Stimulated activated CD4-positive, alpha-beta T cell treated with anti-CD3 and anti-CD28 coated beads, Interleukin-12 subunit alpha, Interleukin-12 subunit beta, amount 100 ng/mL, for 24 hours (primary cell): ENCODE measurements at regions not wholly inside any gene's neighbourhood (a gene's known extent, or its start where the extent isn't known, plus 50 kb on each side); places are given as distances from the start of the nearest gene placed in this dataset.
"Not testable (repeated sequence)": the region's sequence is repeated elsewhere in the genome, so short reads cannot be mapped to it uniquely, and the experiment has no call there.

Experiments
- DNase-seq, 2 experiments: peaks; one replicate each; pipeline ENCODE4 v3.0.0-alpha.2; 2020; ENCODE audit warnings: low read depth in 2 of 2

DNA sequence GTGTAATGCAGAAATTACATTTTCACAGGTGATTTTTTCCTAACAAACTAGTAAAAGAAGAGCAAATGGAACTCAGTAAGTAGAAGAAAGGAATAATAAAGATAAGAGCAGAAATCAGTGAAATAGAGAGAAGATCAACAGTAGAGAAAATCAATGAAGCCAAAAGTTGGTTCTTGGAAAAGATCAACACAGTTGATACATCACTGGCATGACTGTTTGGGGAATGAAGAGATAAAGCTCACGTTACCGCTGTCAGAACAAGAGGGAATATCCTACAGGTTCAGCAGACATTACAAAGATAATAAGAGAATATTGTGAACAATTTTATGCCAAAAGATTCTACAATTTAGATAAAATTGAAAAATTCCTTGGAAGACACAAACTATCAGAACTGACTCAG is 146.4 kb downstream of the ACTR3B start:
- no peak for DNase-seq

DNA sequence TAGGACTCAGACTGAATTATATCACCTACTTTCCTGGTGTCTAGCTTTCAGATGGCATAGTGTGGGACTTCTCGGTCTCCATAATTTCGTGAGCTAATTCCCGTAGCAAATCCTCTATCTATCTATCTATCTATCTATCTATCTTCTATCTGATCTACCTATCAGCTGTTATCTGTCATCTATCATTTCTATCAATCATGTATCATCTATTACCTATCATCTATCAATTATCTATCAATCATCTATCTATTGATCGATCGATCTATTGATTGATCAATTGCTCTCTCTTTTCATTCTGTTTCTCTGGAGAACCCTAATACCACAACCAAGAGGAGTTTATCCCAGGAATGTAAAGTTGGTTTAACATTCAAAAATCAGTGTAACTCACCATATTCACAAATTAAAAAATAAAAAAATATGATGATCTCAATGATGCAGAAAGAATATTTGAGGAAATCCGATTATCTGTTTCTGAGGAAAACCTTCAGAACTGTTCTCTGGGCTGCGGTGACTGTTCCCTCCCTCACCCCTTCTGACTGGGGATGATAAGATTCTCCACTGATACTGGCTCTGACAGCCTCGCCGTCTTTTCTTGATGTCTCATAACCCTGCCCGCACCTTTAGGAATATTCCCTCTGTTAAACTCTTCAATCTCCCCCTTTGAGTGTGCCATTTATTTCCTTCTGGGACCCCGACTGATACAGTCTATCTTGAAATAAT is 147.7 kb downstream of the ACTR3B start:
- no peak for DNase-seq

DNA sequence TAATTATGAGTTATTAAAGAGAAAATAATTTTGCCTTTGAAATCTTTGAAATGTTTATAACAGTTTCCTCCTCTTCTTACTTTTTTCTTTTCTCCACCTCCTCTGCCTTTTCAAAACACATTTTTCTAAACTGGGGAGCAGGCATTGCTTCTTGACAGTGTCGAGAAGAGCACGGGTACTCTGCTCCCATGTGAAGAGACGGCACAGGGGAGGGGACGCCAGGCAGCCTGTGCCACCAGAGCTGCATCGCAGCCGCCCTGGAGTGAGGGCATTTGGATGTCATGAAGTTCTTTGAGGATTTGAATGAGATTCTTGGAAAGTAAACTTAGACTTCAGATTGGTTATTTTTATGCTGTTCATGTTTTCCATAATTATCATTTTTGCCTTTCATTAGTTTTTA is 149.7 kb downstream of the ACTR3B start:
- no peak for DNase-seq

DNA sequence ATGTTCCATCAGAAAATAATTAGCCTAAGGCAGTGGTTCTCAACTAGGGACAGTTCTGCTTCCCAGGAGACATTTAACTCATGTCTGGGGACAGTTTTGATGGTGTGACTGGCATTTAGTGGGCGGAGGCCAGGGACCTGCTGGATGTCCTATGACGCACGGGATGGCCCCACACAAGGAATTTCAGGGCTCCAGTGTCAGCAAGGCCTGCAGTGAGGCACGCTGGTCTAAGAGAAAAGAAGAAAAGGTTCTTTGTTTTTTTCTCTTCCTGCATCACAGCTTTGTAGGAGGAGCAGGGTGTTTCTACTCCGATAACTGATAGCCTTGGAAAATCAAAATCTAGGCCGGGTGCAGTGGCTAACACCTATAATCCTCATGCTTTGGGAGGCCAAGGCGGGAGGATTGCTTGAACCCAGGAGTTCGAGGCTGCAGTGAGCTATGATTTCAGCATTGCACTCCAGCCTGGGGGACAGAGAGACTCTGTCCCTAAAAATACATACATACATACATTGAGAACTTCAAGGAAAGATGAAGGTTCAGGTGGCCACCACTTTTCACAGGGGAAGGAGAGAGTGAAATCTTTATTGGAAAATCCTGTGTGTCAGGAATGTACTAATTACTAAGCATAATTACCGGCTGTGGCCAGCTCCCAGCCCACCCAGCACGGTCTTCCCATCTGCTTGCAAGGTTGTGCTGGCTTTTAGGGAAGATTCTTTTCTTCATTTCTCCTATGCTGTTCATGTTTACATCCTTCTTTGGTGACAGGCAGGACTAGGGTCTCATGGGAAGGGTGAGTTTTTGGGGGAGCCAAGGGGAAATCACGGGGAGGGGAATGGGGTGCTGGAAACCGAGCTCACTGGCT is 150.4 kb downstream of the ACTR3B start:
- DNase-seq: no peak

DNA sequence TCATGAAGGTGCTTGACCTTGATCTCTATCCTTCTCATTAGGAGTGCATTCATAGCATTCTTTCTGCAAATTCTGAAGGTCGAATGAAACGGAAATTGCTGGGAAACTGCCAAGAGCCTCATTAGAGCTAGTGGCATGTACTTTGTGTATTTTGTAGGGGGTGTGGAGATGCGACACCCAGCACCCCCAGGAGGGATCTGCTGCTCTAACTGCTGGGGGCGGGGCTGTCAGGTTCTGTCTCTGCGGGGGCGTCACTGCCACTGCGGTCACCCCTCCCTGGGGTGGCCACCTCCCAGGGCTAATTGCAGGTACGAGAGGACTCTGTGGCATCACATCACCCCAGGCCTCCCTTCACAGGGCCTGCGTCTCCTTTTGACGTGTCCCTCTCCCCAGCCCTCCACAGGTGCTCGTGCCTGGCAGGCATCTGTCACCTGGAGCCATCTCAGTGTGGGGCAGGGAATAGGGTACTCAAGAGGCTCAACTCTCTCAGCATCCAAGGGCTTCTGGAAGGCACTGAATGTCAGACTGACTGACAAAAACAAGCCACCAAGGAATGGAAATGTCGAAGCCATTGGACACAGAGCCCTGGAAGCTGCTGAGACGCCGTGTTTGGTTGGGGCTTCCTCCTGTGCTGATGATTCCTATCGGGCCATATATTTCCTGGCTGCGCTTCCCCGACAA is 151.1 kb downstream of the ACTR3B start:
- DNase-seq: no peak

DNA sequence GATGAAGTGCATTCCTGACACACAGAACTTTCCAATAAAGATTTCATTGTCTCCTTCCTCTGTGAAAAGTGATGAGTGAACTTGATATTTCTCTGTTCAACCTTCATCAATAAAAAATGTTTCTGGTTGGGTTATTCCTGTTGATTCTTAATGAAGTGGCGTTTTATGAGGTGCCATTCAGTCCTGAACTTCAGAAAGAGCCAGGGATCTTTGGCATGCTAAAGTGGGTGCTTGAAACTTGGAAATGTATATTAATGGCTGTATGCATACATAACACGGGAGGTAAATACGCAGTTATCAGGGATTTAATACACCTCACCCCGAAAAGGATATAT is 151.6 kb downstream of the ACTR3B start:
- DNase-seq: no peak

DNA sequence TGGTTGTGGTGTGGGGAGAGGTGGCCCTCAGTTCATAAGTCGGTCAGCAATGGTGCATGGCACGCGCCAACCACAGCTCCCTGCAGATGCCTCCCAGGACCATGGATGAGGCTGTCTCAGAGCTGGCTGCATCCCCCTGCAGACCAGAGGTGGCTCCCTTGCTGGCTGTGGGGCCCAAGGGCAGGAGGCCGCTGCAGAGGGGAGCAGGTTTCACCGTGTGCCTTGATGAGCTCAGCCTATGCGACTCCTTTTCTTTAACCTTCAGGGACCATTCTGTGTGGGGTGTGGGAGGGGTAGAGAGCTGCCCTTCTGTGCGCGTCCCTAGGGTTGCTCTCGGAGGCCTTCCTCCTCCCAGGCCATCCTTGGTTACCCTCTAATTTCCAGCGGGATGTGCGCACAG is 152.4 kb downstream of the ACTR3B start:
- no peak for DNase-seq

DNA sequence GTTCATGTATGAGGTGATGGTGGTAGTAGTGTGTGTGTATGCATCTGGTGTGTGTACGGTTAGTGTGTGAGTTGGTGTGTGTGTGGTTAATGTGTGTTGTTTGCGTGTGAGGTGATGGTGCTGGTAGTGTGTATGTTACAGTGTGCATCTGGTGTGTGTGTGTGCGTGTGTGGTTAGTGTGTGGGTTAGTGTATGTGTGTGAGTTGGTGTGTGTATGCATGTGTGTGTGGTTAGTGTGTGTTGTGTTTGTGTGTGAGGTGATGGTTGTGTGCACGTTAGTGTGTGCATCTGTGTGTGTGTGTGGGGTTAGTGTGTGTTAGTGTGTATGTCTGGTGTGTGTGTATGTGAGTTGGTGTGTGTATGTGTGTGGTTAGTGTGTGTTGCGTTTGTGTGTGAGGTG is 153.0 kb downstream of the ACTR3B start:
- DNase-seq: no peak

DNA sequence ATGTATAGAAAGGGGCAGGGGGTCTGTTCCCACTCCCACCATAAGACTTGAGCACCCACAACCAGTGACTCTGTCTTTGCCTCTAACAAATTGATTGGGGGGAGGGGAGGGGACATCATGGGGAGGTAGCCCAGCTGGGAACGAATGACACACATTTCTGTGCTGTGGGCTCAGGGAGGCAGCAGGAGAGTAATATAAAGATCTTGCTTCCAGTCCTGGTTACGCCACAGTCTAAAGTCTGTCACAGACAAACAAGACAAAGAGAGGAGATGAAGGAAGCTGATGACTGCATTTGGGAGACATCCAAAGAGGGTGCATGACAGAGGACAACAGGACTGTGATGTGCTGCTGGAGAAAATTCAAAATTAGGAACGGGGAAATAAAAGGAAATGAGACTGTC is 153.9 kb downstream of the ACTR3B start:
- no peak for DNase-seq

DNA sequence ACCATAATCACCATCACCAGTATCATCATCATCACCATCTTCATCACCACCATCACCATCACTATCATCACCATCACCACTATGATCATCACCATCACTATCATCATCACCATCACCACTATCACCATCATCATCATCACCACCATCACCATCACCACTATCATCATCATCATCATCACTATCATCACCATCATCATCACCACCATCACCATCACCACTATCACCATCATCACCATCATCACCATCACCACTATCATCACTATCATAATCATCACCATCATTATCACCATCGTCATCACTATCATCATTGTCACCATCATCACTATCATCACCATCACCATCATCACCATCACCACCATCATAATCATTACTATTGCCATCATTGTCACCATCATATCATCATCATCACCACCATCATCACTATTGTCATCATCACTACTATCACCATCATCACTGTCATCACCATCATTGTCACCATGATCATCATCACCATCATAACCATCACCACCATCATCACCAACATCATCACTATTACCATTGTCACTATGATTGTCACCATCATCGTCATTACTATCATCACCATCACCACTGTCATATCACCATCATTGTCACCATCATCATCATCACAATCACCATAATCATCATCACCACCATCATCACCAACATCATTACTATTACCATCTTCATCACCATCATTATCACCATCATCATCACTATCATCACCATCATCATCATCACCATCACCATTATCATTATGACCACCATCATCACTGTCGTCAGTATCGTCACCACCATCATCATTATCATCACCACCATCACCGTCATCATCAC is 154.7 kb downstream of the ACTR3B start:
- DNase-seq: no peak

DNA sequence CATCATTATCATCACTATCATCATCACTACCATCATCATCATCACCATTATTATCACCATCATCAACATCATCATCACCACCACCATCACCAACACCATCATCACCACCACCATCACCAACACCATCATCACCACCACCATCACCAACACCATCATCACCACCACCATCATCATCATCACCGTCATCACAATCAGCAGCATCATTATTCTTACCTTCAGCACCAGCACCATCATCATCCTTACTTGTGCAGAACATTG is 155.2 kb downstream of the ACTR3B start:
- DNase-seq: not testable (repeated sequence)

DNA sequence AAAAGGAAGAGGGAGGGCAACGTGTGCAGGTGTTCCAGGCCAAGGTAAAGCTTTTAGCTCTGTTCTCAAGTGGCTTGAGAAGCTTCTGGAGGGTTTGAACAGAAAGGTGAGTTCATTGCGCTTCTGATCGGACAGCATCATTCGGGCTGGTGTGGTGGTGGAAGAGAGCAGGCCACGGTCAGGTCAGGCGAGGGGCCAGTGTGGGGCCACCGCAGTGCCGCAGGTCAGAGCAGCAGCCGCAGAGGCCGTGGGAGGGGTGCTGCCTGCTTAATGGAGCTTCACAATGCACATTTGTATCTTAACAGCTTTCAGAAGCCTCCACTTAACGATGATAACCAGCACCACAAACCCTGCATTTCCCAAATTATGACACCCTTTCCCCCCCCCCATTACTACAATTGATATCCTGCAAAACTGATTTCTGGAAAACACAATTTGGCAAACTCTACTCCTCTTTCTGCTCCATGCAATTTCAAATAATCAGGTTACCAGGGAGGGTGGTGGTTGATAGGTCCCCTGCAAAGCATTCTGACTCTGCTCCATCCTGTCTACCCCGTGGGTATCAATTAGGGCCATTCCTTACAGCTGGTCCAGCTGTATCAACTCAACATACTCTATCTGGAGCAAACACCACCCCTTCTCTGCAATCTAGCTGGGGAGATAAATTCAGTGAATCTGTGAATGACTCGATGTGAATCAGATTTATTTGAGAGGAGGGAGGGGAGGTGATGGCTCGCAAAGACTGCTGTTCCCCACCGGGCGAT is 162.9 kb downstream of the ACTR3B start:
- DNase-seq: no peak

DNA sequence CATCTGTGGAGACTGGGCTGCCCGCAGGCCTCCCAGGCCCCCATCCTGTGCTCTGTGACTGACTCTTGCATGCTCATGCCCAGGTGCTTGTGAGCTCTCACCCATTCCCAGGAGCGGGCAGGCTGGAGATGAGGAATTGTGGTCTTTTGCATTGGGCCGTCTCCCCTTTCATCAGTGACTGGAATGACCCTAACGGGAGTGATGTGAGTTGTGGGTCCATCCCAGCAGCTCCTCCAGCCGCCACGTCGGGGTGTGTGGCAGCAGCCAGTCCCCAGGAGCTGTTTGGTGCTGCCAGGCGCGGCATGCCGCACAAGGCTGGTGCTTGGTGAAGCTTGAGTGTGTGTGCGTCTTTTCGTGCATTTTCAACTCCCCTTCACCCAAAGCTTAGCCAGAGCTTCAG is 164.2 kb downstream of the ACTR3B start:
- no peak for DNase-seq

DNA sequence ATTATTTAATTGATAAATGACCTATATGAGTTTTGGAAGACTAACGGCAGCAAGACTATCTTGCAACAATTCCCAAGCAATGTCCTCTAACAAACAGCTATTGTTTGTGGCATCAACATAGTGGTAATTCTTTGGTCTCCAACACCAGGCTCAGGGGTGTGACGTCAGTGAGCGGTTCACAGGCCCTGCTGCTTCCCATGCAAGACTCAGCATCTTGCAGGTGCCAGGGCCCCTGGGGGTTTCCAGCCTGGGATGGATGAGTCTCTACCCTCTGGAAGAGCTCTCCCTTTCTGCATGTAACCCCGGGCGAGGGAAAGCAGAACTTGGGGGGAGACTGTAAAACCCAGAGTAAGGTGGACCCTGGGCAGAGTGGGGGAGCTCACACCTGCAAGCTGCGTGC is 164.7 kb downstream of the ACTR3B start:
- no peak for DNase-seq

DNA sequence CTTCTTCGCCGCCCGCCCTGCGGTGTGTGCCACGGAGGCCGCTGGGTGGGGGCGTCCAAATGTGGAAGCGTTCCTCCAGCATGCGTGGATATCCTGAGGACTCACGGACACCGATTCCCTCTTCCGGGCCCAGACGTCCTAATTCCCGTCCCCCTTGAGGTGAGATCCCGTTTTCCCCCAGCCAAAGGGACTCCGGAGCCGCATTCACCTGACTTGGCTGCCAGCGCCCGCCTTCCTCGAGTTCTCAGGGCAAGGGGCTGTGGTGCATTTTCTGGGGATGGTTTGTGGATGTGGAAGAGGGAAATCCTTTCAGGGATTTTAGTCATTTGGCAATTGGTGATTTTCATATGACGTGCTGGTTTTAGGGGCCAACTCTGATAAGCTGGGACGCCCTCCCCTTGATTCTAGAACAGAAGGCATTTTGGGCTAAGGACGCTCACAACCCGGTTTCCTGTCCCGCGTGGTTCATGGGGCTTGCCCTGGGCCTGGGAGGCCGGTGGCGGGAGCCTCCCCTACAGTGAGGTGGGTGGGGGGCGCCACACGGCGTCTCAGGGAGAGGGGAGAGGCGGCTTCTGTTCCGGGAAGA is 165.4 kb downstream of the ACTR3B start:
- DNase-seq: no peak

DNA sequence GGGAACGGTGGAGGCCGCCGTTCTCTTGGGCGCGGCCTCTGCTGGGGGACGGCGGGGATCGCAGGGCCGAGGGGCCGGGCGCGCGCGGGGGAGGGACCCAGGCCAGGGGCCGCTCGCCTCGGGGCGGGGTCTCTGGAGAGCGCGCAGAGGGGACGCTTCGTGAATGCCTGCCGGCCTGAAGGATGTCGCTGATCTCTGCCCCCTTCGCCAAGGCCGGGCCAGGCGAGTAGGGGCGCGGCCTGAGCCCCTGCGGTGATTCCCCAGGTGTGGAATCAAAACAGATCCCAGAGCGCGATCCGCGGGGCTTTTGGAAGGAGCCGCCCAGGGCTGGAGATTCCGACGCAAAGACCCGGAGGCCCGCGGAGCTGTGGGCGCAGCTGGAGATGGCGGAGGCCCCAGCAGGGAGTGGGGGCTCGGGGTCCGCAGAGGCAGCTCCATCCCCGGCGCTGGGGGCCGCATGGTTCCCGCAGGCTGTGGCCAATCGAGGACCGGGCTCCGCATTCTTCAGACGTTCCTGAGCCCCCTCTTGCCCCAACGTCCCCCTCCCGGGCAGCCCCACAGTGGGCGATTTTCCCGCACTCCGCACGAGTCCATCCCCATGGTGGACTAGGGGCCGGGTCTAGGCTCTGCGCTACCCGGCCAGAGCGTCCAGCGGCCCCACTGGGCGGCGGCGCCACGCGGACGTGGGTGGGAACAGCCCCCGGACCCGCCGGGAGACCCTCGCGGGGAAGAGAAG is 166.0 kb downstream of the ACTR3B start:
- DNase-seq: no peak

DNA sequence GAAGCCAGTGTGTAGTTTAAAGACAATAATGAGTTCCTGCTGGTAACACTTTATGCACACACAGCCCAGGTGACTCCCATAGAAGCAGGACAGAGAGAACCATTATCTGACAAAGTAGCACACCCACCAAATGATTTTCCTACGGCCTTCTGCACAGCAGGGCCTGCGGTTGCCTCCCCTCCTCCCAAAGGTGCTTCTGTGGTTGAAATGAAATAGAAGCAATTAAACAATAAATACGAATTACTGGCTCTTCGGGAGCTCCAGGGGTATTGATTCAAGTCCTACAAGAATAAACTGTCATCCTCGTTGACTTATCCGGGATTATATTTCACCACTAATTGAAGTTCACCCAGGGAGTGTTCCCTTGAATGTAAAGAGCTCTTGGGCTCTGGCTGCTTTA is 172.1 kb downstream of the ACTR3B start:
- no peak for DNase-seq

DNA sequence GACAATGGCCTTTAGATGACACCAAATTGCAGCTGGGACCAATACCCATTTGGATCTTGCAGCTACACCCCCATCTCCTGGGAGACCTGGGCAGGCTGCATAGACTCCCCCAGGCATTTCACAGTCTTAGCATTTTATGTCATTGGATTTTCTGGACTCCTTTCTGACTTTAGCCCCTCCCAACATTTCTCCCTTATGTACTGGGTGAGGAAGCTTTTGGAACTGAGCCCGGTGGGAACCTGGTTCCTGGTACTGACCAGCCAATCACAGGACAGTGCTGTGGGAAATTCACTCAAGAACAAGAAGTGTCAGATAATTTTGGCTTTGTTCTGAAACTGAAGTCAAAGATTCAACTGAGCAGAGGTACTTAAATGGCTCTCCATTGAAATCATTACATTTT is 177.7 kb downstream of the ACTR3B start:
- DNase-seq: no peak

DNA sequence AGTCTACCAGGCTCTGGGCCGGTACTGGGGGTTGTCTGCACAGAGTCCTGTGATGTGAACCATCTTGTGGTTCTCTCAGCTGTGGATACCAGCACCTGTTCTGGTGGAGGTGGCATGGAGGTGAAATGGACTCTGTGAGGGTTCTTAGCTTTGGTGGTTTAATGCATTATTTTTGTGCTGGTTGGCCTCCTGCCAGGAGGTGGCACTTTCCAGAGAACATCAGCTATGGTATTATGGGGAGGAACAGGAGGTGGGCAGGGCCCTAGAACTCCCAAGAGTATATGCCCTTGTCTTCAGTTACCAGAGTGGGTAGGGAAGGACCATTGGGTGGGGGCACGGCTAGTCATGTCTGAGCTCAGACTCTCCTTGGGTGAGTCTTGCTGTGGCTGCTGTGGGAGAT is 187.1 kb downstream of the ACTR3B start:
- not testable (repeated sequence) for DNase-seq

DNA sequence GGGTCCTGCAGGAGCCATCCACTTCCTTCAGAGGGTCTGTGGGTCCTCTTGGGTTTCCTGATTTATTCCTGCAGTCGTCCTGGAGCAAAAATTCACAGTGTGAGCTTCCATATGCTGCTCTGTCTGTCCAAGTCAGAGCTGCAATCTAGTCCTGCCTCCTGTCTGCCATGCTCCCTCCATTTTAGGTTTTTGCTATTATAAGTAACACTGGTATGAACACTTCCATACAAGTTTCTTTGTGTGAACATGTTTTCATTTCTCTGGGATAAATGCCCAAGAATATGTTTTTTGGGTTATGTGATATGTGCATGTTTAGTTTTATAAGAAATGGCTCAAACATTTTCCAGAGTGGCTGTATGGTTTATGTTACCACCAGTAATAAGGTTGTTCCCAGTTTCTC is 188.1 kb downstream of the ACTR3B start:
- no peak for DNase-seq
